Neural progenitor cell (in vitro differentiated cells): ENCODE measurements at regions not wholly inside any gene's neighbourhood (a gene's known extent, or its start where the extent isn't known, plus 50 kb on each side); places are given as distances from the start of the nearest gene placed in this dataset.

Experiments
- DNase-seq: peaks from one replicate; pipeline ENCODE4 v3.0.0-alpha.2; 2016; ENCODE audit warnings: low spot score
- H2AFZ ChIP-seq: fragments of 200-600 bp; sonication (generic); replicated peaks from 2 replicates; pipeline ENCODE4 v1.6.1; 2016; ENCODE audit warnings: antibody characterized with exemption
- H3F3A ChIP-seq: fragments of 200-600 bp; sonication (generic); 2 replicates; pipeline ENCODE4 v1.6.1; 2016; ENCODE audit warnings: antibody characterized with exemption, low read depth
- H3K27ac ChIP-seq: fragments of 200-600 bp; sonication (generic); 2 replicates; pipeline ENCODE4 v1.5.1; 2016; ENCODE audit warnings: mild to moderate bottlenecking
- H3K27me3 ChIP-seq: fragments of 200-600 bp; sonication (generic); 2 replicates; pipeline ENCODE4 v1.6.1; 2016; ENCODE audit warnings: mild to moderate bottlenecking, moderate library complexity
- H3K36me3 ChIP-seq: fragments of 200-600 bp; sonication (generic); 2 replicates; pipeline ENCODE4 v1.5.1; 2016
- H3K4me1 ChIP-seq: fragments of 200-600 bp; sonication (generic); 2 replicates; pipeline ENCODE4 v1.6.1; 2016; ENCODE audit warnings: mixed run types
- H3K4me2 ChIP-seq: fragments of 200-600 bp; sonication (generic); 2 replicates; pipeline ENCODE4 v1.6.1; 2016
- H3K4me3 ChIP-seq: fragments of 200-600 bp; sonication (generic); 2 replicates; pipeline ENCODE4 v1.5.1; 2016
- H3K79me2 ChIP-seq: fragments of 200-600 bp; sonication (generic); 2 replicates; pipeline ENCODE4 v1.6.1; 2016; ENCODE audit warnings: low read depth
- H3K9ac ChIP-seq: fragments of 200-600 bp; sonication (generic); 2 replicates; pipeline ENCODE4 v1.6.1; 2016
- H3K9me3 ChIP-seq: fragments of 200-600 bp; sonication (generic); 2 replicates; pipeline ENCODE4 v1.5.1; 2016; ENCODE audit warnings: low read depth
- H4K20me1 ChIP-seq: fragments of 200-600 bp; sonication (generic); 2 replicates; pipeline ENCODE4 v1.6.1; 2016; ENCODE audit warnings: low read depth
- H3K27ac Mint-ChIP-seq: 3 replicates; pipeline ENCODE4 v1.8.0; 2021; ENCODE audit warnings: mixed read lengths
- H3K27me3 Mint-ChIP-seq: 2 replicates; pipeline ENCODE4 v1.8.0; 2022; ENCODE audit warnings: low read depth, mild to moderate bottlenecking, inconsistent platforms, moderate library complexity, mixed read lengths; ENCODE audit not compliant: insufficient read depth
- H3K36me3 Mint-ChIP-seq: 3 replicates; pipeline ENCODE4 v1.8.0; 2021; ENCODE audit warnings: mixed read lengths
- H3K4me1 Mint-ChIP-seq: 3 replicates; pipeline ENCODE4 v1.8.0; 2021; ENCODE audit warnings: mixed read lengths
- H3K4me3 Mint-ChIP-seq: 3 replicates; pipeline ENCODE4 v1.8.0; 2021; ENCODE audit warnings: mild to moderate bottlenecking, moderate library complexity, mixed read lengths
- H3K9me3 Mint-ChIP-seq: 3 replicates; pipeline ENCODE4 v1.8.0; 2020; ENCODE audit warnings: mixed read lengths
- EZH2 ChIP-seq: fragments of 200-600 bp; sonication (generic); IDR thresholded peaks from 2 replicates; pipeline ENCODE4 v1.6.1; 2017; ENCODE audit warnings: antibody characterized with exemption, mild to moderate bottlenecking, moderate library complexity
- EZH2phosphoT487 ChIP-seq: fragments of 200-600 bp; sonication (generic); IDR thresholded peaks from 2 replicates; pipeline ENCODE4 v1.6.1; 2017; ENCODE audit warnings: antibody characterized with exemption
- TF ChIP-seq, protein P1 (sequence below): fragments of 200-600 bp; sonication (generic); IDR thresholded peaks from 2 replicates; pipeline ENCODE4 v1.5.1; 2017; ENCODE audit warnings: antibody characterized with exemption, mild to moderate bottlenecking

- Mint-ChIP-seq H3K4me3 (no peak overlapping the region), H3K4me1 (no peaks in the 10 kb centered on the region), H3K27ac (no peak overlapping the region), H3K9me3 (no peaks in the 10 kb centered on the region), H3K27me3 (peaks cover 2% of the 10 kb centered on the region), H3K36me3 (no peaks in the 10 kb centered on the region)
- H4K20me1 ChIP-seq = no peaks in the 10 kb centered on the region
- TF ChIP-seq EZH2 (no peak), EZH2phosphoT487 (no peak)
- TF ChIP-seq, protein P1, sequence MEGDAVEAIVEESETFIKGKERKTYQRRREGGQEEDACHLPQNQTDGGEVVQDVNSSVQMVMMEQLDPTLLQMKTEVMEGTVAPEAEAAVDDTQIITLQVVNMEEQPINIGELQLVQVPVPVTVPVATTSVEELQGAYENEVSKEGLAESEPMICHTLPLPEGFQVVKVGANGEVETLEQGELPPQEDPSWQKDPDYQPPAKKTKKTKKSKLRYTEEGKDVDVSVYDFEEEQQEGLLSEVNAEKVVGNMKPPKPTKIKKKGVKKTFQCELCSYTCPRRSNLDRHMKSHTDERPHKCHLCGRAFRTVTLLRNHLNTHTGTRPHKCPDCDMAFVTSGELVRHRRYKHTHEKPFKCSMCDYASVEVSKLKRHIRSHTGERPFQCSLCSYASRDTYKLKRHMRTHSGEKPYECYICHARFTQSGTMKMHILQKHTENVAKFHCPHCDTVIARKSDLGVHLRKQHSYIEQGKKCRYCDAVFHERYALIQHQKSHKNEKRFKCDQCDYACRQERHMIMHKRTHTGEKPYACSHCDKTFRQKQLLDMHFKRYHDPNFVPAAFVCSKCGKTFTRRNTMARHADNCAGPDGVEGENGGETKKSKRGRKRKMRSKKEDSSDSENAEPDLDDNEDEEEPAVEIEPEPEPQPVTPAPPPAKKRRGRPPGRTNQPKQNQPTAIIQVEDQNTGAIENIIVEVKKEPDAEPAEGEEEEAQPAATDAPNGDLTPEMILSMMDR = no peak
- no peaks in the 10 kb centered on the region for H3K4me1 ChIP-seq
- H3K9me3 ChIP-seq = no peaks in the 10 kb centered on the region
- H3K79me2 ChIP-seq = no peaks in the 10 kb centered on the region
- no peaks in the 10 kb centered on the region for H3K36me3 ChIP-seq
- no peaks in the 10 kb centered on the region for H3K27me3 ChIP-seq
- no peaks in the 10 kb centered on the region for H3F3A ChIP-seq
- H3K4me2 ChIP-seq = no peak overlapping the region
- H3K27ac ChIP-seq = no peak overlapping the region
- DNase-seq = no peak
- no peak overlapping the region for H3K9ac ChIP-seq
- no peak overlapping the region for H3K4me3 ChIP-seq
- H2AFZ ChIP-seq = no peak overlapping the region
Measured at GRCh38 chr20:40753472-40753871, 64.4 kb upstream of the MAFB start.

GRCh38 chr20:40754339-40754943, 65.4 kb upstream of the MAFB start:
- Mint-ChIP-seq H3K27me3 (peaks cover 2% of the 10 kb centered on the region), H3K9me3 (no peaks in the 10 kb centered on the region), H3K27ac (no peak overlapping the region), H3K36me3 (no peaks in the 10 kb centered on the region), H3K4me1 (peaks cover 4% of the 10 kb centered on the region), H3K4me3 (no peak overlapping the region)
- H3K9ac ChIP-seq = no peak overlapping the region
- TF ChIP-seq, protein P1 = no peak
- TF ChIP-seq EZH2 (no peak), EZH2phosphoT487 (no peak)
- H3K79me2 ChIP-seq = no peaks in the 10 kb centered on the region
- no peaks in the 10 kb centered on the region for H3F3A ChIP-seq
- H3K27me3 ChIP-seq = no peaks in the 10 kb centered on the region
- H3K4me3 ChIP-seq = no peak overlapping the region
- no peak overlapping the region for H3K4me2 ChIP-seq
- no peaks in the 10 kb centered on the region for H3K36me3 ChIP-seq
- no peaks in the 10 kb centered on the region for H4K20me1 ChIP-seq
- no peak overlapping the region for H2AFZ ChIP-seq
- peaks cover 5% of the 10 kb centered on the region for H3K4me1 ChIP-seq
- H3K27ac ChIP-seq = no peak overlapping the region
- H3K9me3 ChIP-seq = no peaks in the 10 kb centered on the region
- no peak for DNase-seq

GRCh38 chr20:40757087-40757486, 68.1 kb upstream of the MAFB start:
- Histone ChIP-seq H3K4me2 (no peak overlapping the region), H3K9me3 (no peaks in the 10 kb centered on the region), H3K4me3 (no peak overlapping the region), H4K20me1 (no peaks in the 10 kb centered on the region), H3K4me1 (peaks cover 5% of the 10 kb centered on the region), H3K9ac (no peak overlapping the region), H3K27ac (no peak overlapping the region), H3K27me3 (no peaks in the 10 kb centered on the region), H3F3A (no peaks in the 10 kb centered on the region), H3K36me3 (no peaks in the 10 kb centered on the region), H2AFZ (no peak overlapping the region), H3K79me2 (no peaks in the 10 kb centered on the region)
- DNase-seq = no peak
- TF ChIP-seq, protein P1 = no peak
- no peak for TF ChIP-seq EZH2phosphoT487
- TF ChIP-seq EZH2 = no peak
- H3K9me3 Mint-ChIP-seq = no peaks in the 10 kb centered on the region
- no peaks in the 10 kb centered on the region for H3K36me3 Mint-ChIP-seq
- H3K4me3 Mint-ChIP-seq = no peak overlapping the region
- no peak overlapping the region for H3K27ac Mint-ChIP-seq
- no peaks in the 10 kb centered on the region for H3K27me3 Mint-ChIP-seq
- H3K4me1 Mint-ChIP-seq = peaks cover 4% of the 10 kb centered on the region
